ENCODE measurements at regions not wholly inside any gene's neighbourhood (a gene's known extent, or its start where the extent isn't known, plus 50 kb on each side); places are given as distances from the start of the nearest gene placed in this dataset.

GRCh38 chr9:83144492-83144891 lies 81.5 kb upstream of the RASEF start (continued):
- TF ChIP-seq E2F6 (IDR thresholded peaks at IDR 0.05; ENCODE audit: borderline replicate concordance, low read depth) (no peak), REST (IDR thresholded peaks at IDR 0.05) (no peak)

- CTCF ChIA-PET: no interaction called here
- POLR2A ChIA-PET: interaction anchor here (1.1 kb wide), 1 partner anchor 80 kb away, joined by 3 read pairs; no protein-coding TSS in a partner anchor
- H3K9me3 ChIP-seq: no peaks in the 10 kb centered on the region
- no peak overlapping the region for H3K27ac ChIP-seq
- H3K4me3 ChIP-seq: no peak overlapping the region
- no peak for ATAC-seq
- H3K4me2 ChIP-seq: no peak overlapping the region
- FAIRE-seq: no peak
- DNase-seq (ENCODE audit: low read depth in 1 of 2, low spot score in 1 of 2): no peak
- peaks cover 3% of the 10 kb centered on the region; the same call in 2 of the 3 replicates for H3K4me1 ChIP-seq
- TF ChIP-seq MAFK (IDR thresholded peaks at IDR 0.05; ENCODE audit: partially characterized antibody): peak; percentile 68
- no peak for TF ChIP-seq ZNF302 (CRISPR knock-in tag; IDR thresholded peaks at IDR 0.05)
These were observed 79.4 kb upstream of the RASEF start for GRCh38 chr9:83142389-83142788.

- Histone ChIP-seq H3K4me3 (no peak overlapping the region), H3K4me1 (no peaks in the 10 kb centered on the region), H3K4me2 (no peak overlapping the region), H3K27ac (no peak overlapping the region), H3K9me3 (no peaks in the 10 kb centered on the region)
- POLR2A ChIA-PET: interaction anchor here (1.1 kb wide), 1 partner anchor 79 kb away, joined by 3 read pairs; no protein-coding TSS in a partner anchor
- DNase-seq (ENCODE audit: low read depth in 1 of 2, low spot score in 1 of 2) (no peak), FAIRE-seq (no peak), ATAC-seq (no peak)
- TF ChIP-seq REST (IDR thresholded peaks at IDR 0.05) (no peak), CHD2 (IDR thresholded peaks at IDR 0.05; ENCODE audit: low read length, partially characterized antibody) (no peak), MAZ (IDR thresholded peaks at IDR 0.05; ENCODE audit: borderline replicate concordance, low read depth, low read length) (no peak)
- CTCF ChIA-PET: no interaction called here
These were observed 78.9 kb upstream of the RASEF start for GRCh38 chr9:83141887-83142286.

- ChIA-PET CTCF (no interaction called here), POLR2A (no interaction called here)
- H3K27ac ChIP-seq: no peak overlapping the region
- H3K9me3 ChIP-seq: no peaks in the 10 kb centered on the region
- no peak overlapping the region for H3K4me2 ChIP-seq
- FAIRE-seq: no peak
- no peak overlapping the region for H3K4me3 ChIP-seq
- TF ChIP-seq RARB (CRISPR knock-in tag; IDR thresholded peaks at IDR 0.05) (no peak), USF2 (IDR thresholded peaks at IDR 0.05) (no peak), SREBF2 (IDR thresholded peaks at IDR 0.05) (no peak), FOXS1 (CRISPR knock-in tag; IDR thresholded peaks at IDR 0.05) (no peak), CHD2 (IDR thresholded peaks at IDR 0.05; ENCODE audit: low read length, partially characterized antibody) (no peak), RAD21 (conservative IDR thresholded peaks at IDR 0.05 in 1 of 2, IDR thresholded peaks at IDR 0.05 in 1 of 2) (no peak), CHD4 (IDR thresholded peaks at IDR 0.05; ENCODE audit: borderline replicate concordance) (no peak)
- no peaks in the 10 kb centered on the region for H3K4me1 ChIP-seq
- no peak for DNase-seq (ENCODE audit: low read depth in 1 of 2, low spot score in 1 of 2)
- ATAC-seq: no peak
- WGBS (ENCODE audit: missing lambda C conversion rate): 60% methylated on average over 1 of the region's 1 CpG
These were observed 77.1 kb upstream of the RASEF start for GRCh38 chr9:83140061-83140460.
